K562 (cell line): ENCODE measurements at regions not wholly inside any gene's neighbourhood (a gene's known extent, or its start where the extent isn't known, plus 50 kb on each side); places are given as distances from the start of the nearest gene placed in this dataset.

Experiments used
- ATAC-seq: fragments of 200-7000 bp; cut with Tn5 transposase; 3 replicates; pipeline ENCODE4 v1.9.1; 2020; ENCODE audit warnings: moderate library complexity
- BruUV-seq: library from RNA; stranded (reverse); fragments of 400-500 nt; replicated peaks from 2 replicates; lab custom pipeline; 2021; lab: Mats Ljungman, UMichigan
- CTCF ChIA-PET: fragments of 300-600 bp; formaldehyde crosslinking; extraction: SDS; loops from one replicate; lab custom pipeline; 2021; ENCODE audit warnings: low intra/inter-chr PET ratio; lab: Yijun Ruan, JAX
- POLR2A ChIA-PET: fragments of 300-600, 350-650 bp; sonication (Branson Sonifier 250); formaldehyde crosslinking; extraction: SDS; loops from one replicate; lab custom pipeline; 2021; ENCODE audit warnings: antibody characterized with exemption, inconsistent platforms; lab: Yijun Ruan, JAX
- DNase-seq, 4 experiments: peaks; one replicate each; pipeline versions ENCODE4 v3.0.0 to v3.0.0-alpha.2; 2011 to 2018; ENCODE audit warnings: low spot score in 3 of 4, mixed read lengths in 3 of 4; ENCODE audit errors: extremely low read depth in 1 of 4
- FAIRE-seq: peaks from 2 replicates; lab custom pipeline; 2011; peaks lifted over from hg19 to GRCh38; lab: Jason Lieb, UNC
- H2AFZ ChIP-seq: 2 replicates; pipeline ENCODE4 v1.6.0; 2011; ENCODE audit warnings: low read depth, low read length, control low read depth, inconsistent platforms
- H3K27ac ChIP-seq: fragments of 200-600 bp; 3 replicates; pipeline ENCODE4 v1.8.0; 2011; ENCODE audit warnings: low read depth, mild to moderate bottlenecking, control low read depth, inconsistent platforms, low read length, moderate library complexity, mixed read lengths; ENCODE audit errors: extremely low read depth
- H3K27me3 ChIP-seq, 2 experiments: fragments of 300-600 bp in 1 of 2; 2 replicates in 1 of 2; 3 replicates in 1 of 2; pipeline versions ENCODE4 v1.6.0 to v1.8.0; 2011; ENCODE audit warnings: inconsistent platforms in 2 of 2, low read length in 2 of 2, mild to moderate bottlenecking in 1 of 2, mixed read lengths in 1 of 2, moderate library complexity in 1 of 2; ENCODE audit not compliant: control insufficient read depth in 2 of 2, insufficient read depth in 2 of 2
- H3K36me3 ChIP-seq: fragments of 300-600 bp; 3 replicates; pipeline ENCODE4 v1.8.0; 2011; ENCODE audit warnings: mild to moderate bottlenecking, low read length, inconsistent platforms; ENCODE audit not compliant: control insufficient read depth, insufficient read depth
- H3K4me1 ChIP-seq, 2 experiments: fragments of 200-600 bp in 1 of 2; replicated peaks in 1 of 2; 2 replicates in 1 of 2; 3 replicates in 1 of 2; pipeline versions ENCODE4 v1.5.1 to v1.8.0; 2011; ENCODE audit warnings: inconsistent platforms in 2 of 2, low read length in 2 of 2, mild to moderate bottlenecking in 1 of 2, mixed read lengths in 1 of 2, moderate library complexity in 1 of 2; ENCODE audit not compliant: control insufficient read depth in 2 of 2, insufficient read depth in 2 of 2
- H3K4me2 ChIP-seq: 2 replicates; pipeline ENCODE4 v1.6.1; 2011; ENCODE audit warnings: low read length, control low read depth, inconsistent platforms, mixed read lengths; ENCODE audit not compliant: insufficient read depth
- H3K4me3 ChIP-seq: fragments of 200-600 bp; sonication (generic), shearing (Covaris generic); 2 replicates; pipeline ENCODE4 v1.5.1; 2016; ENCODE audit warnings: control low read depth, inconsistent platforms
- H3K79me2 ChIP-seq: fragments of 200-600 bp; 3 replicates; pipeline ENCODE4 v1.8.0; 2011; ENCODE audit warnings: low read length, inconsistent platforms; ENCODE audit not compliant: control insufficient read depth, insufficient read depth
- H3K9ac ChIP-seq, 2 experiments: 2 replicates each; pipeline versions ENCODE4 v1.6.0 to v1.6.1; 2011; ENCODE audit warnings: low read depth in 2 of 2, low read length in 2 of 2, control low read depth in 1 of 2, inconsistent platforms in 1 of 2, mild to moderate bottlenecking in 1 of 2, mixed read lengths in 1 of 2; ENCODE audit not compliant: insufficient read depth in 1 of 2
- H3K9me1 ChIP-seq: one replicate; pipeline ENCODE4 v1.6.0; 2011; ENCODE audit warnings: inconsistent platforms, mild to moderate bottlenecking, low read length, moderate library complexity; ENCODE audit not compliant: control insufficient read depth, insufficient read depth
- H3K9me3 ChIP-seq: replicated peaks from 2 replicates; pipeline ENCODE4 v1.5.1; 2011; ENCODE audit warnings: low read depth, low read length, inconsistent platforms; ENCODE audit not compliant: control insufficient read depth, insufficient read depth
- H4K20me1 ChIP-seq: replicated peaks from 2 replicates; pipeline ENCODE4 v1.6.1; 2011; ENCODE audit warnings: low read length, inconsistent platforms, mixed read lengths; ENCODE audit not compliant: control insufficient read depth, insufficient read depth
- EP400 ChIP-seq: fragments of 450-650 bp; IDR thresholded peaks from 2 replicates; pipeline ENCODE4 v1.6.1; 2017; ENCODE audit warnings: antibody characterized with exemption, mild to moderate bottlenecking, moderate library complexity
- FOXK1 ChIP-seq: sonication (generic); formaldehyde crosslinking; IDR thresholded peaks from 2 replicates; pipeline ENCODE4 v1.8.0; 2022; ENCODE audit warnings: missing genetic modification reagents, mild to moderate bottlenecking, borderline replicate concordance
- HNRNPLL ChIP-seq: fragments of 200-400 bp; formaldehyde crosslinking; IDR thresholded peaks from 2 replicates; pipeline ENCODE4 v1.6.1; 2017; ENCODE audit warnings: low read length, low read depth, mild to moderate bottlenecking; ENCODE audit not compliant: poor library complexity, severe bottlenecking
- PHF8 ChIP-seq: fragments of 200-600 bp; sonication (generic); IDR thresholded peaks from 2 replicates; pipeline ENCODE4 v1.6.1; 2012; ENCODE audit warnings: mixed run types, mild to moderate bottlenecking, inconsistent platforms, low read length, moderate library complexity, borderline replicate concordance
- U2AF1 ChIP-seq: fragments of 200-400 bp; formaldehyde crosslinking; optimal IDR thresholded peaks from 2 replicates; pipeline ENCODE3; 2017; ENCODE audit warnings: mild to moderate bottlenecking, low read depth, low read length, moderate library complexity
- ZSCAN29 ChIP-seq: fragments of 450-650 bp; IDR thresholded peaks from 2 replicates; pipeline ENCODE4 v1.6.1; 2017
- WGBS: fragments of 100-300 bp; shearing (Covaris generic); methylation state at CpG from one replicate; pipeline ENCODE4 v1.1.6; 2016; ENCODE audit warnings: low coverage, mixed read lengths; ENCODE audit not compliant: insufficient coverage; ENCODE audit errors: missing lambda C conversion rate; 5-methylcytosine and 5-hydroxymethylcytosine counted together
- in situ Hi-C: fragments of 300-500 bp; cut with MboI; formaldehyde crosslinking; loops from 4 replicates; pipeline ENCODE4 v1.15.0; 2018; ENCODE audit warnings: inconsistent platforms, mixed read lengths
- intact Hi-C: fragments of 100-400 bp; cut with micrococcal nuclease; formaldehyde crosslinking; loops from 2 replicates; pipeline ENCODE4 v1.14.2; 2022
- TF ChIP-seq, protein P1 (sequence below): sonication (generic); formaldehyde crosslinking; IDR thresholded peaks from 2 replicates; pipeline ENCODE4 v1.8.1; 2023; ENCODE audit warnings: mild to moderate bottlenecking, missing genetic modification reagents
- TF ChIP-seq, protein P2 (sequence below): fragments of 450-650 bp; IDR thresholded peaks from 2 replicates; pipeline ENCODE4 v1.6.1; 2018; ENCODE audit warnings: mild to moderate bottlenecking, low read depth; ENCODE audit not compliant: partially characterized antibody
- TF ChIP-seq, protein P3 (sequence below): fragments of 250-450 bp; sonication (Bioruptor Pico); IDR thresholded peaks from 2 replicates; pipeline ENCODE4 v1.8.0; 2021; ENCODE audit warnings: moderate library complexity, mild to moderate bottlenecking, inconsistent platforms
- TF ChIP-seq, protein P4 (sequence below): fragments of 450-650 bp; IDR thresholded peaks from 2 replicates; pipeline ENCODE4 v1.6.1; 2017; ENCODE audit warnings: antibody characterized with exemption
- TF ChIP-seq, protein P5 (sequence below): conservative IDR thresholded peaks from 2 replicates; pipeline ENCODE4 v1.6.1; 2011; ENCODE audit warnings: low read depth, mild to moderate bottlenecking, low read length; ENCODE audit not compliant: control insufficient read depth

DNA sequence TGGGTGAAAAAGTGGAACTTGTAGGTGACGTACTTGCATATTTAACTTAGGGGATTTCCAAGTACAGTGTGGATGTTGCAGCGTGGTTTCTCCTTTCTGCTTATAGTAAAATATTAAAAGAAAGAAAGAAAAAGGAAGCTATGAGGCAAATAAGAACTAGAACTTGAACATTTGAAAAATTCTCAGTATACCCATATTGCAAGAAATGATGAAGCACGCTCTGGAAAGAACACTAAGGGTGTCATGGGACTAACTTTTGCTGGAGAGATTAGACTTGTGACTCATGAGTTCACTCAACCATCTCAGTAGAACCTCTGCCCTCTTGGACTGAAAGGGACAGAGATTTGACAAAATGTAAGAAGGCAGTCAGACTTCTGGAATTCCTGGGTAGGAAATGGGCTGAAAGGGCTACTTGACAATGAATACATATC is 704.5 kb upstream of the ADGRL4 start:
- Histone ChIP-seq H3K9ac (no peak overlapping the region), H3K4me1 (no peaks in the 10 kb centered on the region), H3K9me3 (no peaks in the 10 kb centered on the region), H3K79me2 (no peaks in the 10 kb centered on the region), H3K36me3 (no peaks in the 10 kb centered on the region), H3K9me1 (no peaks in the 10 kb centered on the region), H3K4me3 (no peak overlapping the region), H3K27ac (no peak overlapping the region), H4K20me1 (no peaks in the 10 kb centered on the region), H2AFZ (no peak overlapping the region), H3K27me3 (no peaks in the 10 kb centered on the region), H3K4me2 (no peak overlapping the region)
- in situ Hi-C loops, result no loop called here
- WGBS, result 3% methylated on average over 3 of the region's 3 CpGs
- no TSS peak for BruUV-seq
- CTCF ChIA-PET, result no interaction called here
- intact Hi-C loops, result no loop called here
- ATAC-seq (no peak), FAIRE-seq (no peak), DNase-seq (no peak)
- POLR2A ChIA-PET, result no interaction called here
- no peak for TF ChIP-seq U2AF1
- TF ChIP-seq EP400, result no peak
- TF ChIP-seq, protein P1, sequence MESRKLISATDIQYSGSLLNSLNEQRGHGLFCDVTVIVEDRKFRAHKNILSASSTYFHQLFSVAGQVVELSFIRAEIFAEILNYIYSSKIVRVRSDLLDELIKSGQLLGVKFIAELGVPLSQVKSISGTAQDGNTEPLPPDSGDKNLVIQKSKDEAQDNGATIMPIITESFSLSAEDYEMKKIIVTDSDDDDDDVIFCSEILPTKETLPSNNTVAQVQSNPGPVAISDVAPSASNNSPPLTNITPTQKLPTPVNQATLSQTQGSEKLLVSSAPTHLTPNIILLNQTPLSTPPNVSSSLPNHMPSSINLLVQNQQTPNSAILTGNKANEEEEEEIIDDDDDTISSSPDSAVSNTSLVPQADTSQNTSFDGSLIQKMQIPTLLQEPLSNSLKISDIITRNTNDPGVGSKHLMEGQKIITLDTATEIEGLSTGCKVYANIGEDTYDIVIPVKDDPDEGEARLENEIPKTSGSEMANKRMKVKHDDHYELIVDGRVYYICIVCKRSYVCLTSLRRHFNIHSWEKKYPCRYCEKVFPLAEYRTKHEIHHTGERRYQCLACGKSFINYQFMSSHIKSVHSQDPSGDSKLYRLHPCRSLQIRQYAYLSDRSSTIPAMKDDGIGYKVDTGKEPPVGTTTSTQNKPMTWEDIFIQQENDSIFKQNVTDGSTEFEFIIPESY (CRISPR knock-in tag), result no peak
- TF ChIP-seq, protein P2, sequence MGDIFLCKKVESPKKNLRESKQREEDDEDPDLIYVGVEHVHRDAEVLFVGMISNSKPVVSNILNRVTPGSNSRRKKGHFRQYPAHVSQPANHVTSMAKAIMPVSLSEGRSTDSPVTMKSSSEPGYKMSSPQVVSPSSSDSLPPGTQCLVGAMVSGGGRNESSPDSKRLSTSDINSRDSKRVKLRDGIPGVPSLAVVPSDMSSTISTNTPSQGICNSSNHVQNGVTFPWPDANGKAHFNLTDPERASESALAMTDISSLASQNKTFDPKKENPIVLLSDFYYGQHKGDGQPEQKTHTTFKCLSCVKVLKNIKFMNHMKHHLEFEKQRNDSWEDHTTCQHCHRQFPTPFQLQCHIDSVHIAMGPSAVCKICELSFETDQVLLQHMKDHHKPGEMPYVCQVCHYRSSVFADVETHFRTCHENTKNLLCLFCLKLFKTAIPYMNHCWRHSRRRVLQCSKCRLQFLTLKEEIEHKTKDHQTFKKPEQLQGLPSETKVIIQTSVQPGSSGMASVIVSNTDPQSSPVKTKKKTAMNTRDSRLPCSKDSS, result no peak
- no peak for TF ChIP-seq FOXK1
- TF ChIP-seq, protein P3, sequence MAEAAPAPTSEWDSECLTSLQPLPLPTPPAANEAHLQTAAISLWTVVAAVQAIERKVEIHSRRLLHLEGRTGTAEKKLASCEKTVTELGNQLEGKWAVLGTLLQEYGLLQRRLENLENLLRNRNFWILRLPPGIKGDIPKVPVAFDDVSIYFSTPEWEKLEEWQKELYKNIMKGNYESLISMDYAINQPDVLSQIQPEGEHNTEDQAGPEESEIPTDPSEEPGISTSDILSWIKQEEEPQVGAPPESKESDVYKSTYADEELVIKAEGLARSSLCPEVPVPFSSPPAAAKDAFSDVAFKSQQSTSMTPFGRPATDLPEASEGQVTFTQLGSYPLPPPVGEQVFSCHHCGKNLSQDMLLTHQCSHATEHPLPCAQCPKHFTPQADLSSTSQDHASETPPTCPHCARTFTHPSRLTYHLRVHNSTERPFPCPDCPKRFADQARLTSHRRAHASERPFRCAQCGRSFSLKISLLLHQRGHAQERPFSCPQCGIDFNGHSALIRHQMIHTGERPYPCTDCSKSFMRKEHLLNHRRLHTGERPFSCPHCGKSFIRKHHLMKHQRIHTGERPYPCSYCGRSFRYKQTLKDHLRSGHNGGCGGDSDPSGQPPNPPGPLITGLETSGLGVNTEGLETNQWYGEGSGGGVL (CRISPR knock-in tag), result no peak
- TF ChIP-seq ZSCAN29, result no peak
- TF ChIP-seq, protein P4, sequence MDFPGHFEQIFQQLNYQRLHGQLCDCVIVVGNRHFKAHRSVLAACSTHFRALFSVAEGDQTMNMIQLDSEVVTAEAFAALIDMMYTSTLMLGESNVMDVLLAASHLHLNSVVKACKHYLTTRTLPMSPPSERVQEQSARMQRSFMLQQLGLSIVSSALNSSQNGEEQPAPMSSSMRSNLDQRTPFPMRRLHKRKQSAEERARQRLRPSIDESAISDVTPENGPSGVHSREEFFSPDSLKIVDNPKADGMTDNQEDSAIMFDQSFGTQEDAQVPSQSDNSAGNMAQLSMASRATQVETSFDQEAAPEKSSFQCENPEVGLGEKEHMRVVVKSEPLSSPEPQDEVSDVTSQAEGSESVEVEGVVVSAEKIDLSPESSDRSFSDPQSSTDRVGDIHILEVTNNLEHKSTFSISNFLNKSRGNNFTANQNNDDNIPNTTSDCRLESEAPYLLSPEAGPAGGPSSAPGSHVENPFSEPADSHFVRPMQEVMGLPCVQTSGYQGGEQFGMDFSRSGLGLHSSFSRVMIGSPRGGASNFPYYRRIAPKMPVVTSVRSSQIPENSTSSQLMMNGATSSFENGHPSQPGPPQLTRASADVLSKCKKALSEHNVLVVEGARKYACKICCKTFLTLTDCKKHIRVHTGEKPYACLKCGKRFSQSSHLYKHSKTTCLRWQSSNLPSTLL, result no peak
- TF ChIP-seq HNRNPLL, result no peak
- no peak for TF ChIP-seq PHF8
- TF ChIP-seq, protein P5, sequence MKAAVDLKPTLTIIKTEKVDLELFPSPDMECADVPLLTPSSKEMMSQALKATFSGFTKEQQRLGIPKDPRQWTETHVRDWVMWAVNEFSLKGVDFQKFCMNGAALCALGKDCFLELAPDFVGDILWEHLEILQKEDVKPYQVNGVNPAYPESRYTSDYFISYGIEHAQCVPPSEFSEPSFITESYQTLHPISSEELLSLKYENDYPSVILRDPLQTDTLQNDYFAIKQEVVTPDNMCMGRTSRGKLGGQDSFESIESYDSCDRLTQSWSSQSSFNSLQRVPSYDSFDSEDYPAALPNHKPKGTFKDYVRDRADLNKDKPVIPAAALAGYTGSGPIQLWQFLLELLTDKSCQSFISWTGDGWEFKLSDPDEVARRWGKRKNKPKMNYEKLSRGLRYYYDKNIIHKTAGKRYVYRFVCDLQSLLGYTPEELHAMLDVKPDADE, result no peak
